AG09309 (cell line): ENCODE measurements at regions not wholly inside any gene's neighbourhood (a gene's known extent, or its start where the extent isn't known, plus 50 kb on each side); places are given as distances from the start of the nearest gene placed in this dataset.
"Not testable (repeated sequence)": the region's sequence is repeated elsewhere in the genome, so short reads cannot be mapped to it uniquely, and the experiment has no call there.

ENCODE experiments used
- DNase-seq: peaks from one replicate; pipeline ENCODE4 v3.0.0-alpha.2; 2010; ENCODE audit warnings: low read depth
- H3K4me3 ChIP-seq: 2 replicates; pipeline ENCODE4 v1.5.1; 2011; ENCODE audit warnings: mild to moderate bottlenecking, low read depth, low read length, moderate library complexity; ENCODE audit not compliant: control insufficient read depth
- TF ChIP-seq, protein P1 (sequence below): IDR thresholded peaks from 2 replicates; pipeline ENCODE4 v1.5.1; 2011; ENCODE audit warnings: mild to moderate bottlenecking, low read depth, low read length, inconsistent platforms; ENCODE audit not compliant: insufficient read depth, control insufficient read depth; ENCODE audit errors: missing control alignments

GRCh38 chr4:33091961-33092360 is 2371.8 kb downstream of the PCDH7 start:
- TF ChIP-seq, protein P1, sequence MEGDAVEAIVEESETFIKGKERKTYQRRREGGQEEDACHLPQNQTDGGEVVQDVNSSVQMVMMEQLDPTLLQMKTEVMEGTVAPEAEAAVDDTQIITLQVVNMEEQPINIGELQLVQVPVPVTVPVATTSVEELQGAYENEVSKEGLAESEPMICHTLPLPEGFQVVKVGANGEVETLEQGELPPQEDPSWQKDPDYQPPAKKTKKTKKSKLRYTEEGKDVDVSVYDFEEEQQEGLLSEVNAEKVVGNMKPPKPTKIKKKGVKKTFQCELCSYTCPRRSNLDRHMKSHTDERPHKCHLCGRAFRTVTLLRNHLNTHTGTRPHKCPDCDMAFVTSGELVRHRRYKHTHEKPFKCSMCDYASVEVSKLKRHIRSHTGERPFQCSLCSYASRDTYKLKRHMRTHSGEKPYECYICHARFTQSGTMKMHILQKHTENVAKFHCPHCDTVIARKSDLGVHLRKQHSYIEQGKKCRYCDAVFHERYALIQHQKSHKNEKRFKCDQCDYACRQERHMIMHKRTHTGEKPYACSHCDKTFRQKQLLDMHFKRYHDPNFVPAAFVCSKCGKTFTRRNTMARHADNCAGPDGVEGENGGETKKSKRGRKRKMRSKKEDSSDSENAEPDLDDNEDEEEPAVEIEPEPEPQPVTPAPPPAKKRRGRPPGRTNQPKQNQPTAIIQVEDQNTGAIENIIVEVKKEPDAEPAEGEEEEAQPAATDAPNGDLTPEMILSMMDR: no peak
- DNase-seq: no peak
- no peak overlapping the region for H3K4me3 ChIP-seq

- no peak for DNase-seq
- H3K4me3 ChIP-seq: no peak overlapping the region
- TF ChIP-seq, protein P1: no peak
Measured at GRCh38 chr4:33104273-33104672, 2384.1 kb downstream of the PCDH7 start.

GRCh38 chr4:33107814-33108213 is 2387.6 kb downstream of the PCDH7 start:
- TF ChIP-seq, protein P1: no peak
- no peak for DNase-seq
- H3K4me3 ChIP-seq: no peak overlapping the region

GRCh38 chr4:33111117-33111516 is 2390.9 kb downstream of the PCDH7 start:
- no peak overlapping the region for H3K4me3 ChIP-seq
- TF ChIP-seq, protein P1: no peak
- DNase-seq: no peak

- no peak for DNase-seq
- H3K4me3 ChIP-seq: no peak overlapping the region
- TF ChIP-seq, protein P1: no peak
Measured at GRCh38 chr4:33116871-33117270, 2396.7 kb downstream of the PCDH7 start.

- no peak for DNase-seq
- TF ChIP-seq, protein P1: no peak
- no peak overlapping the region for H3K4me3 ChIP-seq
Measured at GRCh38 chr4:33126002-33126401, 2405.8 kb downstream of the PCDH7 start.

DNA sequence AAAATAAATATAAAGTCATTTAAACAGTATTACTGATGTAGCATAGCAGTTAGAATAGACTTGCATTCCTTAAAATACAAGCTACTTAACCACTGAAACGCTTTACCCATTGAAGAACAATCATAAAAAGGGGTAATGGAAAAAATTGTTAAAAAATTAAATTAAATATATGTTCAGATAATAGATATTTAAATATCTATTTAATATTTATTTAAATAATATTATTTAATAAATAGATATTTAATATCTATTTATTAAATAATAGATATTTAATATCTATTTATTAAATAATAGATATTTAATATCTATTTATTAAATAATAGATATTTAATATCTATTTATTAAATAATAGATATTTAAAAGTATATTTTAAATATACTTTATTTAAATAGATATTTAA is 2410.5 kb downstream of the PCDH7 start:
- not testable (repeated sequence) for DNase-seq, H3K4me3 ChIP-seq
